Mammary epithelial cell (primary cell): ENCODE measurements at regions not wholly inside any gene's neighbourhood (a gene's known extent, or its start where the extent isn't known, plus 50 kb on each side); places are given as distances from the start of the nearest gene placed in this dataset.

Experiments used
- EZH2 ChIP-seq: IDR thresholded peaks from 2 replicates; pipeline ENCODE4 v1.6.1; 2012; ENCODE audit warnings: low read length, inconsistent platforms, borderline replicate concordance
- TF ChIP-seq, protein P1 (sequence below), 2 donors: IDR thresholded peaks in 1 of 2; conservative IDR thresholded peaks in 1 of 2; 2 replicates each; pipeline ENCODE4 v1.5.1; 2011 to 2012; ENCODE audit warnings: inconsistent platforms in 2 of 2, low read length in 2 of 2, mild to moderate bottlenecking in 2 of 2, control low read depth in 1 of 2, low read depth in 1 of 2; ENCODE audit not compliant: insufficient read depth in 1 of 2; ENCODE audit errors: extremely low read depth in 1 of 2

DNA sequence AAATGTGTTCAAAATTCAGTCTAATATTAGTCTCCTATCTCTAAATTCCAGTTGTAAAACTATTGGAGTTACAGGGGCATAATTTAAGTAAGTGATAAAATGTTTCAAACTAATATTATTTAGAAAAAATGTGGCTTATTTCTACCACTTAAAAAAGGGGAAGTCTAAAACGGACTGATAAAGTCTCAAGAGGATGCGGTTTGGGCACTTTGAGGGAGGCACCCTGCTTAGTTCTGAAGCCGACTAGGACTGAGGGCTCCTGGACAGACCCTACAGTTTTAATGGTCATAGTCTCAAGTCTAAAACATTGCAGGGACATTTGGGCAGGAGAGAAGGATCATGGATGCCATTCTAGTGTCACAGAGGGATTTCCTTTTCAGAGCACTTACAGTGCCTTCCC, 566.3 kb downstream of the NR2F2 start:
- TF ChIP-seq, protein P1, sequence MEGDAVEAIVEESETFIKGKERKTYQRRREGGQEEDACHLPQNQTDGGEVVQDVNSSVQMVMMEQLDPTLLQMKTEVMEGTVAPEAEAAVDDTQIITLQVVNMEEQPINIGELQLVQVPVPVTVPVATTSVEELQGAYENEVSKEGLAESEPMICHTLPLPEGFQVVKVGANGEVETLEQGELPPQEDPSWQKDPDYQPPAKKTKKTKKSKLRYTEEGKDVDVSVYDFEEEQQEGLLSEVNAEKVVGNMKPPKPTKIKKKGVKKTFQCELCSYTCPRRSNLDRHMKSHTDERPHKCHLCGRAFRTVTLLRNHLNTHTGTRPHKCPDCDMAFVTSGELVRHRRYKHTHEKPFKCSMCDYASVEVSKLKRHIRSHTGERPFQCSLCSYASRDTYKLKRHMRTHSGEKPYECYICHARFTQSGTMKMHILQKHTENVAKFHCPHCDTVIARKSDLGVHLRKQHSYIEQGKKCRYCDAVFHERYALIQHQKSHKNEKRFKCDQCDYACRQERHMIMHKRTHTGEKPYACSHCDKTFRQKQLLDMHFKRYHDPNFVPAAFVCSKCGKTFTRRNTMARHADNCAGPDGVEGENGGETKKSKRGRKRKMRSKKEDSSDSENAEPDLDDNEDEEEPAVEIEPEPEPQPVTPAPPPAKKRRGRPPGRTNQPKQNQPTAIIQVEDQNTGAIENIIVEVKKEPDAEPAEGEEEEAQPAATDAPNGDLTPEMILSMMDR (conservative IDR thresholded peaks at IDR 0.05 in 1 of 2, IDR thresholded peaks at IDR 0.05 in 1 of 2; ENCODE audit: extremely low read depth in 1 of 2, insufficient read depth in 1 of 2, low read depth in 1 of 2, low read length in 2 of 2) = no peak
- no peak for TF ChIP-seq EZH2
